ENCODE measurements at regions not wholly inside any gene's neighbourhood (a gene's known extent, or its start where the extent isn't known, plus 50 kb on each side); places are given as distances from the start of the nearest gene placed in this dataset.

DNA sequence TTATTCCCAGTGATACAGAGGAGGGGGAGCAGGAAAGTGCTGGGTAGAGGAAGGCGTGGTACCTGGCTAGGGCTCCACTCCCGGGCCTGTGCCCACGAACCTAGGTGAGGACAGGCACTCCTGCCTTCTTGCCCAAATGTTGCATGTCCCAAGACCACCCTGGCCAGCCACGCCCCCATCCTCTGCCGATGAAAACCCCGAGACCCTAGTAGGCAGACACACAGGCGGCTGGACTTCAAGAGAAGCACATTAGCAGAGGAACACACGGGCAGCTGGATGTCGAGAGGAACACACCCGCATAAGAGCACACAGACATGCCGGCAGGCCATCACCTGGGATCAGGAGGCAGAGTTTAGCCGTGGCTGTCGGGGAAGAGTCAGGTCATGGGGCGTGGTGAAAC lies 1386.5 kb upstream of the GOT2 start:
- H3K27ac ChIP-seq, result no peak overlapping the region
- 93% methylated on average over 14 of the region's 14 CpGs for WGBS (ENCODE audit: low lambda C conversion rate, missing lambda C conversion rate)

DNA sequence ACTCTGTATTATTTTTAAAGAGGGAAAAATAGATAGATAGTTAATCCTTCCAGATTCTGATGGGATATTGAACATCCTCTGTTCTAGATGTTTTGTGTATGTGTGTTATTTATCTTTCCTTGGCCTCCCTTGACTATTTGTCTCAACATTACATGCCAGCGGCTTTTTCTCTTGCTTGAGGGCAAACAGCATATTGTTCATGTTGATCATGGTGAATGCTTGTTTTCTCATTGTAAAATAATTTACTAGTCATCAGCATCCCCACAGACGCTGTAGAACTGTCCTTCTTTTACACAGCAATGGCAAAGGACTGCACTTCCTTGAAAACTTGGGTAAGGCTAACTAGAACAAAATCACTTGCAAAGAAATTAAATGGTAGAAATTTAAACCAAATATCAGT lies 1376.4 kb upstream of the GOT2 start:
- H3K4me2 ChIP-seq, result no peak overlapping the region
- H3K27me3 ChIP-seq, result no peaks in the 10 kb centered on the region
- H3K9me2 ChIP-seq (replicated peaks; ENCODE audit: insufficient read depth), result no peaks in the 10 kb centered on the region
- no peak for TF ChIP-seq EZH2phosphoT487 (IDR thresholded peaks at IDR 0.05; ENCODE audit: low read depth, severe bottlenecking, unreplicated experiment)
- no peak for TF ChIP-seq EZH2 (IDR thresholded peaks at IDR 0.05; ENCODE audit: borderline replicate concordance)
- TF ChIP-seq, protein P1, sequence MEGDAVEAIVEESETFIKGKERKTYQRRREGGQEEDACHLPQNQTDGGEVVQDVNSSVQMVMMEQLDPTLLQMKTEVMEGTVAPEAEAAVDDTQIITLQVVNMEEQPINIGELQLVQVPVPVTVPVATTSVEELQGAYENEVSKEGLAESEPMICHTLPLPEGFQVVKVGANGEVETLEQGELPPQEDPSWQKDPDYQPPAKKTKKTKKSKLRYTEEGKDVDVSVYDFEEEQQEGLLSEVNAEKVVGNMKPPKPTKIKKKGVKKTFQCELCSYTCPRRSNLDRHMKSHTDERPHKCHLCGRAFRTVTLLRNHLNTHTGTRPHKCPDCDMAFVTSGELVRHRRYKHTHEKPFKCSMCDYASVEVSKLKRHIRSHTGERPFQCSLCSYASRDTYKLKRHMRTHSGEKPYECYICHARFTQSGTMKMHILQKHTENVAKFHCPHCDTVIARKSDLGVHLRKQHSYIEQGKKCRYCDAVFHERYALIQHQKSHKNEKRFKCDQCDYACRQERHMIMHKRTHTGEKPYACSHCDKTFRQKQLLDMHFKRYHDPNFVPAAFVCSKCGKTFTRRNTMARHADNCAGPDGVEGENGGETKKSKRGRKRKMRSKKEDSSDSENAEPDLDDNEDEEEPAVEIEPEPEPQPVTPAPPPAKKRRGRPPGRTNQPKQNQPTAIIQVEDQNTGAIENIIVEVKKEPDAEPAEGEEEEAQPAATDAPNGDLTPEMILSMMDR (IDR thresholded peaks at IDR 0.05; ENCODE audit: poor library complexity), result no peak
- H3K27ac ChIP-seq, result no peak overlapping the region
- no peaks in the 10 kb centered on the region for H3K36me3 ChIP-seq (replicated peaks; ENCODE audit: insufficient read depth, low read depth)
- no peaks in the 10 kb centered on the region for H3K9me3 ChIP-seq (ENCODE audit: low read depth)
- H3K4me3 ChIP-seq, result no peak overlapping the region
- no peaks in the 10 kb centered on the region for H3K79me2 ChIP-seq
- WGBS (ENCODE audit: low lambda C conversion rate, missing lambda C conversion rate), result 76% methylated on average over 2 of the region's 2 CpGs
- no peaks in the 10 kb centered on the region for H4K20me1 ChIP-seq (ENCODE audit: insufficient read depth, poor library complexity, severe bottlenecking)
- DNase-seq (ENCODE audit: low spot score), result no peak
- H2AFZ ChIP-seq, result no peak overlapping the region
- H3K4me1 ChIP-seq (ENCODE audit: insufficient read depth), result no peaks in the 10 kb centered on the region

More for the DNA sequence above, 1386.5 kb upstream of the GOT2 start:
- no peaks in the 10 kb centered on the region for H3K36me3 ChIP-seq (replicated peaks; ENCODE audit: insufficient read depth, low read depth)
- no peaks in the 10 kb centered on the region for H3K4me1 ChIP-seq (ENCODE audit: insufficient read depth)
- no peak for TF ChIP-seq EZH2phosphoT487 (IDR thresholded peaks at IDR 0.05; ENCODE audit: low read depth, severe bottlenecking, unreplicated experiment)
- TF ChIP-seq EZH2 (IDR thresholded peaks at IDR 0.05; ENCODE audit: borderline replicate concordance), result no peak
- TF ChIP-seq, protein P1 (IDR thresholded peaks at IDR 0.05; ENCODE audit: poor library complexity), result no peak
- no peaks in the 10 kb centered on the region for H4K20me1 ChIP-seq (ENCODE audit: insufficient read depth, poor library complexity, severe bottlenecking)
- DNase-seq (ENCODE audit: low spot score), result no peak
- H2AFZ ChIP-seq, result no peak overlapping the region
- no peaks in the 10 kb centered on the region for H3K27me3 ChIP-seq
- H3K4me2 ChIP-seq, result no peak overlapping the region
- H3K79me2 ChIP-seq, result no peaks in the 10 kb centered on the region
- H3K4me3 ChIP-seq, result no peak overlapping the region
- H3K9me3 ChIP-seq (ENCODE audit: low read depth), result no peaks in the 10 kb centered on the region
- H3K9me2 ChIP-seq (replicated peaks; ENCODE audit: insufficient read depth), result no peaks in the 10 kb centered on the region

DNA sequence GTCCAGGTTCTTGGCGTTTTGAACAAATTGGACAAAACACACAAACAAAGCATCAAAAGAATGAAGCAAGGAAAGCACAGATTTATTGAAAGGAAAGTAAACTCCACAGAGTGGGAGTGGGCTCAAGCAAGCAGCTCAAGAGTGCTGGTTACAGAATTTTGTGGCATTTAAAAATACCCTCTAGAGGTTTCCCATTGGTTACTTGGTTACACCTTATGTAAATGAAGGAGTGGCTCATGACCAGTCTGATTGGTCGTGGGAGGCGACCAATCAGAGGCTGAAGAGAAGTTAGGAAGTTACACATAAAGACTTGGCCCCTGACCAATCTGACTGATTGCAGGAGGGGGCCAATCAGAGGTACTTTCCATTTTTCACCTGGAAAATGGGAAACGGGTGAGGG lies 1373.8 kb upstream of the GOT2 start:
- Histone ChIP-seq H3K9me2 (replicated peaks; ENCODE audit: insufficient read depth) (no peaks in the 10 kb centered on the region), H3K9me3 (ENCODE audit: low read depth) (no peaks in the 10 kb centered on the region), H3K4me3 (no peak overlapping the region), H3K79me2 (no peaks in the 10 kb centered on the region), H3K27me3 (no peaks in the 10 kb centered on the region), H2AFZ (no peak overlapping the region), H3K4me2 (no peak overlapping the region), H3K36me3 (replicated peaks; ENCODE audit: insufficient read depth, low read depth) (no peaks in the 10 kb centered on the region), H4K20me1 (ENCODE audit: insufficient read depth, poor library complexity, severe bottlenecking) (no peaks in the 10 kb centered on the region), H3K4me1 (ENCODE audit: insufficient read depth) (no peaks in the 10 kb centered on the region), H3K27ac (no peak overlapping the region)
- no peak for DNase-seq (ENCODE audit: low spot score)
- no peak for TF ChIP-seq EZH2phosphoT487 (IDR thresholded peaks at IDR 0.05; ENCODE audit: low read depth, severe bottlenecking, unreplicated experiment)
- TF ChIP-seq EZH2 (IDR thresholded peaks at IDR 0.05; ENCODE audit: borderline replicate concordance), result no peak
- TF ChIP-seq, protein P1 (IDR thresholded peaks at IDR 0.05; ENCODE audit: poor library complexity), result no peak
- WGBS (ENCODE audit: low lambda C conversion rate, missing lambda C conversion rate), result 90% methylated on average over 4 of the region's 4 CpGs

DNA sequence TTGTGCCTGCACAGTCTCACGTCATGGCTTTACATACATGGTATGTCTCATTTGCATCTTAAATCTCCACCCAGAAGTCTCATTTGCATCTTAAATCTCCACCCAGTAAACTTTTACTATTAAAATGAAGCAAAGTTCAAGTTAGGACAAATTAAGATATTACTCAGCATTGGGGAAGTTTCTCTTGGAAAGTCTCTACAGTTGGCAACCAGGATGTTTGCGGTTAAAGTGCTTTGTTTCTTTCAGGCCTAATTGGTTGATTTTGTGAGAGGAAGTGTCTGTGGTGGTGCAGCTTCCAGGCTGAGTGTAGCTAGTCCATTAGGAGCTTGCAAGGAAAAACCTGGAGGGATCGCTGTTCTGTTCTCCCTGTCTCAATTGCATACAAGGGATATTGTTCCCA lies 1373.3 kb upstream of the GOT2 start:
- no peak overlapping the region for H3K27ac ChIP-seq
- H4K20me1 ChIP-seq (ENCODE audit: insufficient read depth, poor library complexity, severe bottlenecking), result no peaks in the 10 kb centered on the region
- no peak for DNase-seq (ENCODE audit: low spot score)
- TF ChIP-seq EZH2phosphoT487 (IDR thresholded peaks at IDR 0.05; ENCODE audit: low read depth, severe bottlenecking, unreplicated experiment), result no peak
- no peak for TF ChIP-seq EZH2 (IDR thresholded peaks at IDR 0.05; ENCODE audit: borderline replicate concordance)
- H3K4me3 ChIP-seq, result no peak overlapping the region
- no peaks in the 10 kb centered on the region for H3K36me3 ChIP-seq (replicated peaks; ENCODE audit: insufficient read depth, low read depth)
- 86% methylated on average over 3 of the region's 3 CpGs for WGBS (ENCODE audit: low lambda C conversion rate, missing lambda C conversion rate)
- no peaks in the 10 kb centered on the region for H3K4me1 ChIP-seq (ENCODE audit: insufficient read depth)
- no peaks in the 10 kb centered on the region for H3K9me3 ChIP-seq (ENCODE audit: low read depth)
- no peak overlapping the region for H3K4me2 ChIP-seq
- no peaks in the 10 kb centered on the region for H3K79me2 ChIP-seq
- H3K27me3 ChIP-seq, result no peaks in the 10 kb centered on the region
- no peaks in the 10 kb centered on the region for H3K9me2 ChIP-seq (replicated peaks; ENCODE audit: insufficient read depth)
- no peak overlapping the region for H2AFZ ChIP-seq

All from hepatocyte (in vitro differentiated cells).